PC-9 (cell line): ENCODE measurements at regions not wholly inside any gene's neighbourhood (a gene's known extent, or its start where the extent isn't known, plus 50 kb on each side); places are given as distances from the start of the nearest gene placed in this dataset.
"Not testable (repeated sequence)": the region's sequence is repeated elsewhere in the genome, so short reads cannot be mapped to it uniquely, and the experiment has no call there.

Experiments
- CTCF ChIP-seq: fragments of 200-600 bp; sonication (generic); conservative IDR thresholded peaks from 2 replicates; pipeline ENCODE4 v1.6.1; 2017; ENCODE audit warnings: mixed run types, antibody characterized with exemption, mild to moderate bottlenecking, moderate library complexity
- EZH2 ChIP-seq: fragments of 200-600 bp; sonication (generic); IDR thresholded peaks from 2 replicates; pipeline ENCODE4 v1.8.0; 2017; ENCODE audit warnings: antibody characterized with exemption, low read depth

- not testable (repeated sequence) for TF ChIP-seq CTCF, EZH2
These were observed 56.9 kb upstream of the PTPN12 start for GRCh38 chr7:77480102-77480627.
